ENCODE measurements at regions not wholly inside any gene's neighbourhood (a gene's known extent, or its start where the extent isn't known, plus 50 kb on each side); places are given as distances from the start of the nearest gene placed in this dataset.

- TF ChIP-seq CTCF (IDR thresholded peaks at IDR 0.05; ENCODE audit: insufficient read depth, low read depth, low read length) (no peak), EZH2 (IDR thresholded peaks at IDR 0.05; ENCODE audit: insufficient read depth, low read length) (no peak)
These were observed 144.1 kb upstream of the ADAMTS5 start for GRCh38 chr21:27110956-27111355.
